Smooth muscle cell (in vitro differentiated cells): ENCODE measurements at regions not wholly inside any gene's neighbourhood (a gene's known extent, or its start where the extent isn't known, plus 50 kb on each side); places are given as distances from the start of the nearest gene placed in this dataset.

Experiments
- DNase-seq: peaks from one replicate; lab custom pipeline; 2025; ENCODE audit not compliant: unreplicated experiment; lab: John Stamatoyannopoulos, UW
- H2AFZ ChIP-seq: fragments of 200-600 bp; sonication (generic); 2 replicates; pipeline ENCODE4 v1.6.0; 2016; ENCODE audit warnings: antibody characterized with exemption, low read depth, mild to moderate bottlenecking
- H3F3A ChIP-seq: fragments of 200-600 bp; sonication (generic); 2 replicates; pipeline ENCODE4 v1.6.0; 2017; ENCODE audit warnings: antibody characterized with exemption, low read depth
- H3K27ac ChIP-seq: fragments of 200-600 bp; sonication (generic); 2 replicates; pipeline ENCODE4 v1.5.1; 2016; ENCODE audit warnings: low read depth, mild to moderate bottlenecking
- H3K27me3 ChIP-seq: fragments of 200-600 bp; sonication (generic); 2 replicates; pipeline ENCODE4 v1.6.1; 2016; ENCODE audit warnings: low read depth, mild to moderate bottlenecking
- H3K36me3 ChIP-seq: fragments of 200-600 bp; sonication (generic); 2 replicates; pipeline ENCODE4 v1.5.1; 2016; ENCODE audit warnings: low read depth
- H3K4me1 ChIP-seq: fragments of 200-600 bp; sonication (generic); 2 replicates; pipeline ENCODE4 v1.5.1; 2016; ENCODE audit warnings: low read depth
- H3K4me2 ChIP-seq: fragments of 200-600 bp; sonication (generic); 2 replicates; pipeline ENCODE4 v1.6.0; 2016; ENCODE audit warnings: mild to moderate bottlenecking
- H3K4me3 ChIP-seq: fragments of 200-600 bp; sonication (generic); 2 replicates; pipeline ENCODE4 v1.5.1; 2016; ENCODE audit warnings: mild to moderate bottlenecking
- H3K79me2 ChIP-seq: fragments of 200-600 bp; sonication (generic); 2 replicates; pipeline ENCODE4 v1.6.0; 2016; ENCODE audit warnings: low read depth, mild to moderate bottlenecking
- H3K9ac ChIP-seq: fragments of 200-600 bp; sonication (generic); 2 replicates; pipeline ENCODE4 v1.6.0; 2016; ENCODE audit warnings: low read depth
- H3K9me3 ChIP-seq: fragments of 200-600 bp; sonication (generic); replicated peaks from 2 replicates; pipeline ENCODE4 v1.5.1; 2016; ENCODE audit warnings: low read depth
- H4K20me1 ChIP-seq: fragments of 200-600 bp; sonication (generic); 2 replicates; pipeline ENCODE4 v1.6.0; 2016; ENCODE audit warnings: low read depth
- WGBS: methylation state at CpG from one replicate; pipeline ENCODE4 v1.1.7; 2016; ENCODE audit warnings: low lambda C conversion rate; 5-methylcytosine and 5-hydroxymethylcytosine counted together
- TF ChIP-seq, protein P1 (sequence below): fragments of 200-600 bp; sonication (generic); IDR thresholded peaks from 2 replicates; pipeline ENCODE4 v1.5.1; 2017; ENCODE audit warnings: borderline replicate concordance, mild to moderate bottlenecking, antibody characterized with exemption; ENCODE audit not compliant: insufficient read depth, poor library complexity, severe bottlenecking

GRCh38 chr3:188948281-188948996 is 223.3 kb upstream of the TPRG1 start:
- Histone ChIP-seq H3K79me2 (no peaks in the 10 kb centered on the region), H3F3A (no peaks in the 10 kb centered on the region), H4K20me1 (no peaks in the 10 kb centered on the region), H3K36me3 (no peaks in the 10 kb centered on the region), H3K4me1 (no peaks in the 10 kb centered on the region), H3K4me3 (peak overlapping the region; percentile 47), H3K27me3 (no peaks in the 10 kb centered on the region), H2AFZ (peak overlapping the region; percentile 4), H3K9ac (peak overlapping the region; percentile 60), H3K9me3 (no peaks in the 10 kb centered on the region), H3K27ac (peak overlapping the region; percentile 66), H3K4me2 (peak overlapping the region; percentile 81)
- WGBS: 12% methylated on average over 10 of the region's 10 CpGs
- peak; percentile 48 for DNase-seq
- TF ChIP-seq, protein P1, sequence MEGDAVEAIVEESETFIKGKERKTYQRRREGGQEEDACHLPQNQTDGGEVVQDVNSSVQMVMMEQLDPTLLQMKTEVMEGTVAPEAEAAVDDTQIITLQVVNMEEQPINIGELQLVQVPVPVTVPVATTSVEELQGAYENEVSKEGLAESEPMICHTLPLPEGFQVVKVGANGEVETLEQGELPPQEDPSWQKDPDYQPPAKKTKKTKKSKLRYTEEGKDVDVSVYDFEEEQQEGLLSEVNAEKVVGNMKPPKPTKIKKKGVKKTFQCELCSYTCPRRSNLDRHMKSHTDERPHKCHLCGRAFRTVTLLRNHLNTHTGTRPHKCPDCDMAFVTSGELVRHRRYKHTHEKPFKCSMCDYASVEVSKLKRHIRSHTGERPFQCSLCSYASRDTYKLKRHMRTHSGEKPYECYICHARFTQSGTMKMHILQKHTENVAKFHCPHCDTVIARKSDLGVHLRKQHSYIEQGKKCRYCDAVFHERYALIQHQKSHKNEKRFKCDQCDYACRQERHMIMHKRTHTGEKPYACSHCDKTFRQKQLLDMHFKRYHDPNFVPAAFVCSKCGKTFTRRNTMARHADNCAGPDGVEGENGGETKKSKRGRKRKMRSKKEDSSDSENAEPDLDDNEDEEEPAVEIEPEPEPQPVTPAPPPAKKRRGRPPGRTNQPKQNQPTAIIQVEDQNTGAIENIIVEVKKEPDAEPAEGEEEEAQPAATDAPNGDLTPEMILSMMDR: no peak

- no peaks in the 10 kb centered on the region for H3K27me3 ChIP-seq
- WGBS: 52% methylated on average over 4 of the region's 4 CpGs
- H3K4me1 ChIP-seq: no peaks in the 10 kb centered on the region
- peak overlapping the region; percentile 81 for H3K4me2 ChIP-seq
- peak overlapping the region; percentile 66 for H3K27ac ChIP-seq
- H3K4me3 ChIP-seq: no peak overlapping the region
- H4K20me1 ChIP-seq: no peaks in the 10 kb centered on the region
- H2AFZ ChIP-seq: no peak overlapping the region
- no peaks in the 10 kb centered on the region for H3K79me2 ChIP-seq
- no peak overlapping the region for H3K9ac ChIP-seq
- H3K9me3 ChIP-seq: no peaks in the 10 kb centered on the region
- no peaks in the 10 kb centered on the region for H3F3A ChIP-seq
- no peak for DNase-seq
- no peaks in the 10 kb centered on the region for H3K36me3 ChIP-seq
- TF ChIP-seq, protein P1: no peak
These were observed 222.8 kb upstream of the TPRG1 start for GRCh38 chr3:188948997-188949389.

GRCh38 chr3:188949456-188949855 is 222.3 kb upstream of the TPRG1 start:
- Histone ChIP-seq H4K20me1 (no peaks in the 10 kb centered on the region), H3K4me2 (no peak overlapping the region), H3K27ac (peak overlapping the region; percentile 66), H2AFZ (no peak overlapping the region), H3K4me3 (no peak overlapping the region), H3K9me3 (no peaks in the 10 kb centered on the region), H3K36me3 (no peaks in the 10 kb centered on the region), H3K27me3 (no peaks in the 10 kb centered on the region), H3K4me1 (no peaks in the 10 kb centered on the region), H3F3A (no peaks in the 10 kb centered on the region), H3K79me2 (no peaks in the 10 kb centered on the region), H3K9ac (no peak overlapping the region)
- TF ChIP-seq, protein P1: no peak
- 100% methylated on average over 2 of the region's 2 CpGs for WGBS
- DNase-seq: no peak

GRCh38 chr3:188949996-188950395 is 221.8 kb upstream of the TPRG1 start:
- Histone ChIP-seq H3K27ac (no peak overlapping the region), H3K9me3 (no peaks in the 10 kb centered on the region), H2AFZ (no peak overlapping the region), H3K4me1 (no peaks in the 10 kb centered on the region), H3F3A (no peaks in the 10 kb centered on the region), H3K36me3 (no peaks in the 10 kb centered on the region), H3K79me2 (no peaks in the 10 kb centered on the region), H3K9ac (no peak overlapping the region), H3K27me3 (no peaks in the 10 kb centered on the region), H4K20me1 (no peaks in the 10 kb centered on the region), H3K4me2 (no peak overlapping the region), H3K4me3 (no peak overlapping the region)
- no peak for DNase-seq
- TF ChIP-seq, protein P1: no peak
- 97% methylated on average over 1 of the region's 1 CpG for WGBS
